Aorta (tissue), 5 donors: ENCODE measurements at regions not wholly inside any gene's neighbourhood (a gene's known extent, or its start where the extent isn't known, plus 50 kb on each side); places are given as distances from the start of the nearest gene placed in this dataset.

Source experiments
- ATAC-seq: fragments of 200-7000 bp; cut with Tn5 transposase; one replicate; pipeline ENCODE4 v1.9.1; 2022; ENCODE audit warnings: moderate library complexity; ENCODE audit not compliant: low FRiP score
- DNase-seq, 2 donors: peaks; one replicate each; pipeline ENCODE4 v3.0.0-alpha.2; 2020
- H3K27ac ChIP-seq, 2 donors: one replicate each; pipeline ENCODE4 v1.5.1; 2013; ENCODE audit warnings: low read length in 2 of 2, mild to moderate bottlenecking in 2 of 2, moderate library complexity in 2 of 2, control low read depth in 1 of 2, inconsistent platforms in 1 of 2, low read depth in 1 of 2
- H3K27me3 ChIP-seq, 2 donors: one replicate each; pipeline ENCODE4 v1.6.1; 2013; ENCODE audit warnings: control low read depth in 1 of 2, low read length in 1 of 2, mild to moderate bottlenecking in 1 of 2, moderate library complexity in 1 of 2; ENCODE audit not compliant: insufficient read depth in 2 of 2, control insufficient read depth in 1 of 2
- H3K36me3 ChIP-seq, 2 donors: one replicate each; pipeline ENCODE4 v1.6.1; 2013; ENCODE audit warnings: control low read depth in 1 of 2, low read length in 1 of 2, mild to moderate bottlenecking in 1 of 2; ENCODE audit not compliant: insufficient read depth in 2 of 2, control insufficient read depth in 1 of 2
- H3K4me1 ChIP-seq, 2 donors: one replicate each; pipeline ENCODE4 v1.6.1; 2013; ENCODE audit warnings: low read length in 2 of 2, control low read depth in 1 of 2, mild to moderate bottlenecking in 1 of 2, moderate library complexity in 1 of 2; ENCODE audit not compliant: insufficient read depth in 2 of 2, control insufficient read depth in 1 of 2
- H3K4me3 ChIP-seq, 2 donors: one replicate each; pipeline ENCODE4 v1.5.1; 2013; ENCODE audit warnings: low read length in 2 of 2, control low read depth in 1 of 2, mild to moderate bottlenecking in 1 of 2
- H3K9me3 ChIP-seq: one replicate; pipeline ENCODE4 v1.6.1; 2013; ENCODE audit warnings: mild to moderate bottlenecking, low read length; ENCODE audit not compliant: control insufficient read depth
- WGBS, 2 donors: extraction: QIAGEN DNeasy Blood & Tissue Kit; methylation state at CpG; one replicate each; pipeline ENCODE4 v1.1.7; 2013; 5-methylcytosine and 5-hydroxymethylcytosine counted together
- intact Hi-C, 2 donors: fragments of 100-400 bp; cut with DNase I; formaldehyde crosslinking; loops; one replicate each; pipeline versions ENCODE4 v1.14.2 to v1.15.0; 2022
- donor health status: healthy with polysubstance abuse.
- donor health status: Bipolar disorder and iron deficiency.
- donor health status: DM: no; HTN: no; CAD: no.
- donor health status: DM: no; HTN: no; CAD: no.
- donor health status: DM: yes; HTN: yes; CAD: no.

DNA sequence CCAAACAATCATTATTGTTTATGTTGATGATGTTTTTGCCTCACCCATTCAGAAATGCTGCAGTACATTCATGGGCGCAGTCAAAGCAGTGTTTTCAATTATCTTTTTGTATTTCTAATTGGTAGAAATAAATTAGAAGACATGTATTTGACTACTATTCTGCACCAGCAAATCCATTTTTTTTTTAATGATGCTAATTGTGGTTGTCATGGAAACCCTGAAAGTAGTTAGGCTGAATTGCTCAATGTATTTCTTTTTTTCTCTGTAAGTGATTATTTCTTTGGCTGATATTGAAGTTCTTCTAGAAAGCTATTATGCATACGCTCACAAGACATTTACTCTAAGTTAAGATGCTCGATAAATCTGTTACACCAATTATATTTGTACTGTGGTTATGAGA is 101.2 kb downstream of the RFC3 start:
- H3K27me3 ChIP-seq = no peaks in the 10 kb centered on the region
- H3K4me1 ChIP-seq = no peaks in the 10 kb centered on the region
- no peaks in the 10 kb centered on the region for H3K36me3 ChIP-seq
- ATAC-seq = no peak
- intact Hi-C loops = no loop called here
- no peak for DNase-seq
- H3K27ac ChIP-seq = no peak overlapping the region
- WGBS, 2 donors = 98% methylated on average over 3 of the region's 3 CpGs
- no peaks in the 10 kb centered on the region for H3K9me3 ChIP-seq
- H3K4me3 ChIP-seq = no peak overlapping the region

DNA sequence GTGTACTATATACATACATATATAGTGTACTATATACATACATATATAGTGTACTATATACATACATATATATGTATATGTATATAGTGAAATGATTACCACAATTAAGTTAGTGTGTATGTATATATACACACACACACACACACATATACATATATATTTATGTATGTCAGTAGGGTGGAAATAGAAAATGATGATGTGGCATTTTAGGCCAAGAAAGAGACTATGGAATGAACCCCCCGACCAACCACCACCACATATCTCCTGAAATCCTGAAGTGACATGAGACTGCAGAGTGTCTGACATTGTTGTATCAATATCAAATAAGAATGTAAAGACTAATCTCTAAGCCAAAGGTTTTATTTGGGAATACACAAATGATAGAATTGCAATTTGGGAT is 107.6 kb downstream of the RFC3 start:
- DNase-seq (no peak), ATAC-seq (no peak)
- Histone ChIP-seq H3K9me3 (no peaks in the 10 kb centered on the region), H3K27ac (no peak overlapping the region), H3K27me3 (no peaks in the 10 kb centered on the region), H3K4me3 (no peak overlapping the region), H3K36me3 (no peaks in the 10 kb centered on the region), H3K4me1 (no peaks in the 10 kb centered on the region)
- WGBS, 2 donors = 55 to 91% methylated on average over 1 of the region's 1 CpG
- intact Hi-C loops = no loop called here

DNA sequence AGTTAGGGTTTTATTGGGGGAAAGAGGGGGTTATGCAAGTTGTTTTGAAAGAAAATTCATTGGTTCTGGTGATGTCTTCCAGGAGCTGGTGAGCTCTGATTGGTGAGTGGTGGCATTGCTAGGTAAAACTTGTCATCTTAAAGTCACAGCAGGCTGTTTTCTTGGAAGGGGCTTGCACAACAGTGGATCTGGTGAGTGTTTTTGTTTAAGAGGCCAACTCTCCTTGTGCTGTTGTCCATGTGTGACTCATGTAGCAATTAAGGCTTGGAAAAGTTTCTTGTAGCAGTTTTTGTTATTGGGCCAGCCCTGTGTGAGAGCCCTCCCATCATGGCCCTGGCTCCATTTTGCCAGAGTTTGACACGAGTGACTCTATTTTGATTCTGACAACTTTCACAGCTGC is 109.4 kb downstream of the RFC3 start:
- Histone ChIP-seq H3K36me3 (no peaks in the 10 kb centered on the region), H3K4me3 (no peak overlapping the region), H3K4me1 (no peaks in the 10 kb centered on the region), H3K27me3 (no peaks in the 10 kb centered on the region), H3K27ac (no peak overlapping the region), H3K9me3 (no peaks in the 10 kb centered on the region)
- intact Hi-C loops = no loop called here
- DNase-seq (no peak), ATAC-seq (peak; percentile 80)
- 13 to 16% methylated on average over 1 of the region's 1 CpG for WGBS, 2 donors

DNA sequence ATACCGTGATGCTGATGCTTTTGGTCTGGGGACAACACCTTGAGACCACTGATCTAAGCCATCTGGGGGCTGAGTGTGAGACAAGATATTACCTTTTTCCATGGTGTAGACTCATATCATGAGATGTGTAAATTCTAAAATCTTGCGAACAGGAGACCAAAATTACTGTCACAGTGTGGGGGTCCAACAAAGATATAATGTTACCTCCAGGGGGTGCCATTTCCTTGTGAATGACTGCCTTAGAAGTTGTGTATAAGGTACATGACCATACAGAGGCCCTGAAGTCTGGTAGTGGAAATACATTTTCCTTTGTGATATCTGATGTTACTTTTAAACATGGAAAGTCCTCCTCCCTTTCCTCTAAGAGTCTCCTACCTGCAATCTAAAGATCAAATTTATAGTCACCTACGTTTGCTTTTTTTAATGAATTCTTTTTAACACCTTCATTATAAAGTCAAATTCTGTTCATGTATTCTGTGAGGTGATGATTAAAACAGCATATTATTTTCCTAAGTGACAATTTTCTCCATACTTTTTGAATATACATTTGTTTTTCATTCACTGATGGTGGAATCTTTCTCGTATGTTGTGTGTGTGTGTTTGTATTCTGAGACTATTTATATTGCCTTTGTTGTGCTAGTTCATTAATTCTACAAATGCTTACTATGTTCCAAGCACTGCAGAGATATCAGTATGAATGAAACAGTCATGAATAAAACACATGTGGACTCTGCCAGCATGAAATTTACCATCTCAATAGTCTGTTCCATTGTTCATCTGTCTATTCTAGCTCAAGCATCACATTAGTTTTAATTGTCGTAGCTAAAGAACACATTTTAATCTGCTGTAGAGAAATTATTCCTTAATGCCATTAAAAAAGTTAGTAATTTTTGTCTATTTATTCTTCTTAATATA is 113.7 kb downstream of the RFC3 start:
- H3K27me3 ChIP-seq = no peaks in the 10 kb centered on the region
- no peaks in the 10 kb centered on the region for H3K4me1 ChIP-seq
- no peak for ATAC-seq
- WGBS, 2 donors = 86 to 92% methylated on average over 5 of the region's 5 CpGs
- intact Hi-C loops = loop anchor here (2.0 to 5.0 kb wide), 2 partner anchors 1225 to 1231 kb away; no protein-coding TSS in a partner anchor
- H3K27ac ChIP-seq = no peak overlapping the region
- no peak for DNase-seq
- H3K4me3 ChIP-seq = no peak overlapping the region
- H3K9me3 ChIP-seq = no peaks in the 10 kb centered on the region
- no peaks in the 10 kb centered on the region for H3K36me3 ChIP-seq

DNA sequence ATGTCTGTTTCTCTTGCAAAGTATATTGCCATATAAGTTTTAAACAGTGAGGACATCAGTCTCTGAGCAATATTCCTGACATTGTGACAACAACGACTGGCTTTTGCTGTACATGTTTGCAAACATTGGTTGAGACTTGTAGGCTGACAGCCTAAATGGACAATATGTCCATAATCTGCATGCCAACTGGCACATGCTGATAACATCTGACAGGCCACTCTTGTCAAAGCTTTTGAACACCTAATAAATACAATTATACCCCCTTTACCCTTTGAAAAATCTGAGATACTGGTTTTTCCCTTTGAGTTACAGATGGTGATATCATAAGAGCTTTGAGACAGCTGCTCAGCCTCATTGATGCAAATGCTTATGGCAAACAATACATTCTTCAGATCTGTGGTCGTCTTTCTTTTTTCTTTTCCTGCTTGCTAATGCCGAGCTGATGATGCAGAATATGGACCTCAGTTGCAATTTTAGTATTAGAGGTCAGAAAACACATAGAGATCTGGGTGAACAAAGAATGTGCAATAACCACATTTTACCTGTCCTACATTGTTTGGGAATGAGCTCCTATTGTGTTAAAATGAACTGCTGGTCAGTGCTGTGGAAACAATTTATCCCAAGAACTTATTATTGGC is 114.9 kb downstream of the RFC3 start:
- intact Hi-C loops = loop anchor here in 1 of 2 donors (5.0 kb wide), 1 partner anchor 1229 kb away; no protein-coding TSS in a partner anchor

DNA sequence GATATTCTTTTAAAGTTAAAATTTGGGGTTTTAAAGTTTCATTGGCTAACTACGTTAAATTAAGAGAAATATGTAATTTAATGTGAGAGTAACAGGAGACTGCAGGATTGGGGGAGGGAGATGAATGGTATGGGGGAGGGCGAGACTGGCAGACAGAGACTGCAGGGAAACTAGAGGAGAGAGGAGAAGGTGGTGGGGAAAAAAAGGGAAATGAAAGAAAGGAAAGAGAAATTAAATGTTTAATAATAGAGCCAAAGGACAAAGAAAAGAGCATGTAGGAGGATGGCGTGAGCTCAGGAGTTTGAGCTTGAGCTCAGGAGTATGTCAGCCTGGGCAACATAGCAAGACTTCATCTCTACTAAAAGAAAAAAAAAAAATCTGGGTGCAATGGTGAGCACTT is 115.9 kb downstream of the RFC3 start:
- Histone ChIP-seq H3K9me3 (no peaks in the 10 kb centered on the region), H3K36me3 (no peaks in the 10 kb centered on the region), H3K27ac (no peak overlapping the region), H3K27me3 (no peaks in the 10 kb centered on the region), H3K4me3 (no peak overlapping the region), H3K4me1 (no peaks in the 10 kb centered on the region)
- intact Hi-C loops = loop anchor here in 1 of 2 donors (5.0 kb wide), 1 partner anchor 1228 kb away; no protein-coding TSS in a partner anchor
- ATAC-seq = no peak
- WGBS, 2 donors = 85 to 97% methylated on average over 3 of the region's 3 CpGs
- no peak for DNase-seq

More for the DNA sequence above, 114.9 kb downstream of the RFC3 start:
- Histone ChIP-seq H3K4me3 (no peak overlapping the region), H3K9me3 (no peaks in the 10 kb centered on the region), H3K4me1 (no peaks in the 10 kb centered on the region), H3K36me3 (no peaks in the 10 kb centered on the region), H3K27me3 (no peaks in the 10 kb centered on the region), H3K27ac (no peak overlapping the region)
- DNase-seq (no peak), ATAC-seq (no peak)
- WGBS, 2 donors = 53 to 68% methylated on average over 3 of the region's 3 CpGs

DNA sequence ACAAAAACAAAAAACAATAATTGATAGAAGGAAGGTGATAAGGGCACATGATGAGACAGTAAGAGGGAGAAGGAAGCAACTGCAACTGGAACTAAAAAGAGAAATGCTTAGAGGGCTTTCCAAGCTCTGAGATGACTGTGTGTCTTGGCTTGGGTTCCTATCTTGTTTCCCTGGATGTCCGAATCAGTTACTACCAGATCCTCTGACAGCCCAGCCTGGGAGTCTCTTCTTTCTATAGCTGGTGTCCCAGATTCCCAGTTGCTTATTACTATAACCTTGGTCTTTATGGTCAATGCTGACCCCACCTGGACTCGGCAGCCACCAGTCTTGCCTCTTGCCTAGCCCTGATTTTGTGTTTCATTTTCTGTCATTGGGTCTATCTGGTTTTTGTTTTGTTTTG is 116.4 kb downstream of the RFC3 start:
- Histone ChIP-seq H3K4me3 (no peak overlapping the region), H3K4me1 (no peaks in the 10 kb centered on the region), H3K9me3 (no peaks in the 10 kb centered on the region), H3K27me3 (no peaks in the 10 kb centered on the region), H3K27ac (no peak overlapping the region), H3K36me3 (no peaks in the 10 kb centered on the region)
- ATAC-seq = no peak
- no peak for DNase-seq
- WGBS, 2 donors = 70 to 76% methylated on average over 2 of the region's 2 CpGs
- intact Hi-C loops = loop anchor here in 1 of 2 donors (5.0 kb wide), 1 partner anchor 1228 kb away; no protein-coding TSS in a partner anchor

DNA sequence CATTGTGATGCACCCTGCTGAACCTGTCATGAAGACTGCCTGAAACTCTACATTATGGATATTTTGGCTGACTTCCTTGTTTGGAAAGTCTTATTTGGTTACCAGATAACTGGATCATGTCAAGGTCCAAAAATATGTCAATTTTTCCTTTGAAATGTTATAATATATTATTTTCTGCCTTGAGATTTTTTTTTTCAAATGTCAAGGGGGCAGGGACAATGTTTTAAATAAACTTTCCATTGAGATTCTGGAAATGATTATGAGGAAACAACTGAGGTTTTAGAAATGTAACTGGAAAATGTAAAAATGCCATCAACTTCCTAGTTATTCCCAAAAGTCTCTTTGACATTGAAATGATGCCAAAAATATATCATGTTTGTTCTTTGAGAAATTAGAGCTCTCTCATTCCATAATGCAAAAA is 117.0 kb downstream of the RFC3 start:
- DNase-seq = no peak
- Histone ChIP-seq H3K4me1 (no peaks in the 10 kb centered on the region), H3K4me3 (no peak overlapping the region), H3K27me3 (no peaks in the 10 kb centered on the region), H3K27ac (no peak overlapping the region), H3K36me3 (no peaks in the 10 kb centered on the region), H3K9me3 (no peaks in the 10 kb centered on the region)
- intact Hi-C loops = loop anchor here in 1 of 2 donors (5.0 kb wide), 1 partner anchor 1227 kb away; no protein-coding TSS in a partner anchor
- ATAC-seq = no peak
